Stimulated activated CD8-positive, alpha-beta memory T cell treated with anti-CD3 and anti-CD28 coated beads, Interleukin-15, amount 100 ng/mL, for 1 hour (primary cell): ENCODE measurements at regions not wholly inside any gene's neighbourhood (a gene's known extent, or its start where the extent isn't known, plus 50 kb on each side); places are given as distances from the start of the nearest gene placed in this dataset.
A peak's percentile ranks its signal among the peaks of the same experiment; 100 is the strongest.
"Not testable (repeated sequence)": the region's sequence is repeated elsewhere in the genome, so short reads cannot be mapped to it uniquely, and the experiment has no call there.

Source experiments
- DNase-seq: peaks from one replicate; pipeline ENCODE4 v3.0.0-alpha.2; 2020; ENCODE audit warnings: low read depth

GRCh38 chr15:39396979-39397615, 183.8 kb upstream of the THBS1 start:
- no peak for DNase-seq

DNA sequence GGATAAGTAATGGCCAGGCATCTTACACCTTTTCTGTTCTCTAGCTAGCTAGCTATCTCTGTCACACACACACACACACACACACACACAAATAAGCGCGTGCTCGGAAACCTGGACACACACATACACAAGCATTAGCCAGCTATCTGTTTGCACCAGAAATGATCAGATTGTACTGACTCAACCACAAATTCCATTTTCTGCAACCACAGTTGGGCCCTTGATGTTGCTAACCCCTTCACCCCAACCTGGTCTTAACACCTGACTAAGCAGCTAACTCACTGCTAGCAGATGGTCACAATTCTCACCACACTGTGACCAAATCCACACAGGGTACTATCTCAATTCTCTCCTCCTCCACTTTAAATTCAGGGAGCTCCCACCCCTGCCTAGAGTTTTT, 183.0 kb upstream of the THBS1 start:
- DNase-seq, result no peak

DNA sequence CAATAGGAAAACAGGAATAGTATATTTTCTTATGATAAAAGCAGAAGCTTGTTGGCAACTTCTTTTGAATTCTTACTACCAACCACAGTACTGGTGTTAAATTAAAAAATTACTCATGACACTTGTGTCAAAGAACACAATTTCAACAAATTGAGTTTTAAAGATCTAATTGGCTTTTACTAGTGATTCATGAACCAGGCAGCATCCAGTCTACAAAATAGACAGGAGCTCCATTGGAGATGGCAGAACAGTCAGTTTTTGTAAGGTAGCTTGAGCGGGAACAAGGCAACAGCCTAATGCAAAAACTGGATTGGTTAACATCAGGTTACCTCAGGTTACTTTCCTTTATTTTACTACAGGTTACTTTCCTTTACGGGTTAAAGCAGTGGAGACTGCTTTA, 181.3 kb upstream of the THBS1 start:
- DNase-seq, result no peak

- no peak for DNase-seq
Observed at GRCh38 chr15:39400002-39400401, 180.9 kb upstream of the THBS1 start.

GRCh38 chr15:39400821-39401550, 179.9 kb upstream of the THBS1 start:
- DNase-seq, result no peak

DNA sequence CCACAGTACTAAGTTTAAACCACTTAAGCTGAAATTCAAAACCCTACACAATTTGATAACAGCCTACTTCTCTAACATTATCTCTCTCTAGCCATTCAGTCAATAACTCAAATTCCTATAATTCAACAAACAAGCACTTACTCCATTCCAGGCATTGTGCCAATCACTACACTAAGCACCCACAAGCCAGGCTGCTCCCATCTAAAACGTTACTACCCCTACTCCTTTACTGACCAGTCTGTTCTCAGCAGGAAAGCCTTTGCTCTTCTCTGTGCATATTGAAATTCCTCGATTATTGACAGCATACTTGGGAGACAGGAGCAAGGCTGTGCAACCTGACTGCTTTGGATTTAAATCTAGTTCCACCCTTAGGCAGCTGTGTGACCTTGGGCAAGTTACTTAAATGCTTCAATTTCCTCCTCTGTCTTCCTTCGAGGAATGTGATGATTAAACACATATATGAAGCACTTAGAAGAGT, 177.2 kb upstream of the THBS1 start:
- DNase-seq, result no peak

GRCh38 chr15:39404767-39405181, 176.1 kb upstream of the THBS1 start:
- no peak for DNase-seq

- no peak for DNase-seq
Observed at GRCh38 chr15:39406485-39406884, 174.4 kb upstream of the THBS1 start.

DNA sequence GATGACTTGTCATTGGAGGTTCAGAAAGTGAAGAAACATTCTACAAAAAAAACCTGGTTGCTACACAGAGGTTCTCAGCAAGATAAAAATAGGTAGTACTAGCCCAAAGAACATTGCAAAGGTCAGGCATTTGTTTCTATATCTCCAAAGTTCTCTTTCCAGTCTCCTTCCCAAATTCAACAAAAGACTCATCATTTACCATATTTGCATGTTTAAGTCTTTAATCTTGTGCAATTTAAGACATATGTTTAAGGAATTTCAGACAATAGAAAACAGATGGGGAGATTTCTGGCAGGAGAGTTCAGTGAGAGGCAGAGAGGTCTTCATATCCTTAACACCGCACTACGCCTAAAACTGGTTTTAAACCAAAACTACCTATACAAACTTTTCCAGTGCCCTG, 173.8 kb upstream of the THBS1 start:
- DNase-seq, result no peak

- no peak for DNase-seq
Observed at GRCh38 chr15:39409876-39410530, 170.9 kb upstream of the THBS1 start.

DNA sequence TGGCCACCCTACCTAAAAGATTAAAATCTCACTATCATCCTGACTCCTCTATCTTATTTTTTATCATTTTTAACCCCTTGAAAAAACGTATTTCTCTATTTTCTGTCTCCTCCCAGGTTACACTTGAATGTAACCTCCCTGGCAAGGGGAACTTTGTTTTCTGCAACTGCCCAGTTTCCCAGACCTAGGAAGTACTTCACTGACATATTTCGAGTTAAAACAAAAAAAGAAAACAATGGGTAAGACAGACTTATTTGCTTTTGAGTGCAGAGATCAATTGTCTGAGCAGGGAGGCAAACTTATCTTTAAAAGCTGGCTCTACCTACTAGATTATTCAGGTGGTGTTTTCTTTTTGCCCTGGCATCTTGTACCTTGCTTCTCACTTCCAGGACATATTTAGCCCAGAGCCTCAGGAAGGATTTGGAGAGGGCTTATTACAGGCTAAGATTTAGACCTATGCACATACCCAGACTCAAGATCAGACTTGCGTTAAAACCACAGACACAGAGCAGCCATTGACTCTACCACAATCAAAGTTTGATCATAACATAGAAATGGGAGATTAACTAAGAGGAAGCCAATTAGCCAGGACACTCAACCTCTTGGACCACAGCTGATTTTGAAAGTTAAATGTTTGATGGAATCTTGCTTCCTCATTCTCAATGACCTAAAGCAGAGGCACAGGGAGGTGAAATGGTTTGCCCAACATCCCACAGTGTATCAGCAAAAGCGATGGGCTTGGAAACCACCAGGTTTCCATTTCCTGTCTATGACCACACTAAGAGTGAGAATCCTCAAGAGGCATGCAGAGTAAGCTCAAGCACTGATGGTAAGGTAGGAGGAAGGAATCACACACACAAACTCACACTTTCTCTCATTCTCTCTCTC, 169.5 kb upstream of the THBS1 start:
- DNase-seq, result no peak

DNA sequence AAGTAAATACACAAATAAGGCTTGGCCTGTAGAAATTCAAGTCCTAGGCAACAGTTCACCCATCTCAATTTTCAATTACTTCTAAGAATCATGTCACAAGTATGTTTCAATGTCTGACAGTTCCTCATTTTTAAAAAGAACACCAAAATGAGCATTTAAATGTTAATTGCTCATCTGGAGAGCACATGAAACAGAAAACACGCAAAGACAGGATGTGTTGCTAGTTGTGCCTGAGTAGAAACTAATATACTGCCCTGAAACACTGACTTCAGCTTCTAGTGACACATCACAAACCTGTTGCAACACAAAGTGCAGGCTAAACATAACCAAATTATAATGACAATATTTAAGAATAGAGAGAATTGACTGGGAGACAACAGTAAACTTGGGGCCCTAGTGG, 167.3 kb upstream of the THBS1 start:
- no peak for DNase-seq

DNA sequence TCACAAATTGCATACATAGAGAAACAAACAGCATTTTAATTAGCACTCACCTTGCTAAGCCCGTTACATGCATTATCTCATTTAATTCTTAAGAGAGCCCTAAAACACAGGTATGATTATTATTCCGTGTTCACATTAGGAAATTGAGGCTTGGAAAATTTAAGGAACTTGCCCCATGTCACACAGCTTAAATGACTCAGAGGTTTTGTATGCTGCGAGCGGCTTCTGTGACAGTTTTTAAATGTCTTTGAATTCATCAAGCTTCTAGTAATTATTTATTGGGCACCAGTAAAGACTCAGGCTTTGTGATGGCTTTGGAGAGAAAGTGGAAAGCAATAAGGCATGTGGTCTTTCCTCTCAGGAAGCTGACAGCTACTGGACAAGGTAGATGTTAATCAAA, 166.7 kb upstream of the THBS1 start:
- DNase-seq, result no peak

GRCh38 chr15:39415634-39416033, 165.2 kb upstream of the THBS1 start:
- DNase-seq, result no peak

- no peak for DNase-seq
Observed at GRCh38 chr15:39416258-39416657, 164.6 kb upstream of the THBS1 start.

DNA sequence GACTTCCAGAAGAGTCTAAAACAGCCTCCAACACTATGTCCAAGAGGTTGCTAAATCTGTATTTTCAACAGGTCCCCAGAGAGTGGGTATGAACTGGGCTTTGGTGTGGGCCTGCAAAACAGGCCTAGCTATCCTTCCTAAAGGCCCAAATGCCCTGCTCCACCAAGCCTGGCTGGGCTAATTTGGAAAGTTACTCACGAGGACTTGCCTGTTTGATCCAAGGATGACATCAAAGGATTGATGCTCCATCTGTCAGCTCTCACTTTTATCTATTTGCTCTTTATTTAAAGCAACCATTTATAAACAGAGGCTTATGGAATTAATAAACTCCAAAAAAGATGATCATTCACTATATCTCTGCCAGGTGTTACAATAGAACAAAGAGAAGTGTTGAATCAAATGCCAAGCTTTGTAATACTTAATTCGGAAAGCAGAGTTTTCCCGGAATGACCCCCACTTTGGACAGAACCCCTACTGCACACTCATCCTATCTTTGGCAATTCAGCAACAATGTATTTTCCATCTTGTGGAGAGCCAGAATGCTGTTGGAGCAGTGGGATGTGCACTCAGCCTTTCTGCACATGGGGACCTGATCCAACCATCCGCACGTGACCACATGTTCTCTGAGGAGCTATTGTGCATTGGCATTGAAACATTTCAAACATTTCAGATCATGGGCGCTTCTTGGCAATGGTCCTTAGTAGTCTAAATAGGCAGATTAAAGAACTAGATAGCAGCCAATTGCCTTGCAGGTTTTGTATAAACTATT, 163.3 kb upstream of the THBS1 start:
- DNase-seq, result no peak

DNA sequence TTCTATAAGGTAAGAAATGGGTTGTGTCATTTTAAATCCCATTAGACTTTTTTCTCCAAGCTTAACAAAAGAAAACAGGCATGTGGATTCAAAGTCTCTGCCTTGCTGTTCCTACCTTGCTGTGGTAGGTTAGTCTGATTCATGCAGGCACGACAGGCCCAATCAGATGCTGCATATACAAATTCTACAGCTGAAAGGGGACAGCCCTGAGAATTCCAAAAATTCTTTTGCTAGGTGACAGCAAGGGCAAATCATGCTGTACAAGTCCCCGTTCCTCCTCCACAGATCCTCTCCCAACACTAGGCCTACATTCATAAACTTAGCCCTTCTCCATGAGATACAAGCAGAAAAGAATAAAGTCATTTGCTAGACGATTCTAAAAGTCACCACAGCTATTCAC, 161.2 kb upstream of the THBS1 start:
- no peak for DNase-seq

DNA sequence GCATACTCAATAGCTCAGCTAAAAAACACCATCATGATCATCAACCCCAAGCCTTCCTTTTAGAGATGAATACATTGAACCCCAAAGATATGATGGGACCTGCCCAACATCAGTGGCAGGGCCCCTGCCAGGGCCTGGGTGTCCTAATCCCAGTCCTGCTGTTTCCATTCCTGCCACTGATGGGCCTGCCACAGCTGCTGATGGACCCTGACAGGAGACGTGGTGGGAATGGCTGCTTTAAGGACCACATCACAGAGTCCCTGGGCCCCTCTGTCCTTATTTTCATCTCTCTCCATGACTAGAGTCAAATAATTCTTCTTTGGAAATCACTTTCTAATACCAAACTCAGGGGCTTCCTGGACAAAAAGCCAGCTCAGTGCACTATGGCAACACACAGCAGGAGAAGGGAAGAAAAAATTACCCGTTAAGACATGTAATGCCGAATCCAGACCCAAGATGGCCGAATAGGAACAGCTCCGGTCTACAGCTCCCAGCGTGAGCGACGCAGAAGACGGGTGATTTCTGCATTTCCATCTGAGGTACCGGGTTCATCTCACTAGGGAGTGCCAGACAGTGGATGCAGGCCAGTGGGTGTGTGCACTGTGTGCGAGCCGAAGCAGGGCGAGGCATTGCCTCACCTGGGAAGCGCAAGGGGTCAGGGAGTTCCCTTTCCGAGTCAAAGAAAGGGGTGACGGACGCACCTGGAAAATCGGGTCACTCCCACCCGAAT, 160.6 kb upstream of the THBS1 start:
- not testable (repeated sequence) for DNase-seq

DNA sequence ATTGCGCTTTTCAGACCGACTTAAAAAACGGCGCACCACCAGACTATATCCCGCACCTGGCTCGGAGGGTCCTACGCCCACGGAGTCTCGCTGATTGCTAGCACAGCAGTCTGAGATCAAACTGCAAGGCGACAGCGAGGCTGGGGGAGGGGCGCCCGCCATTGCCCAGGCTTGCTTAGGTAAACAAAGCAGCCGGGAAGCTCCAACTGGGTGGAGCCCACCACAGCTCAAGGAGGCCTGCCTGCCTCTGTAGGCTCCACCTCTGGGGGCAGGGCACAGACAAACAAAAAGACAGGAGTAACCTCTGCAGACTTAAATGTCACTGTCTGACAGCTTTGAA, 160.1 kb upstream of the THBS1 start:
- DNase-seq, result not testable (repeated sequence)

- peak; percentile 60 for DNase-seq
Observed at GRCh38 chr15:39426552-39427532, 154.0 kb upstream of the THBS1 start.
